AG09309 (cell line): ENCODE measurements at regions not wholly inside any gene's neighbourhood (a gene's known extent, or its start where the extent isn't known, plus 50 kb on each side); places are given as distances from the start of the nearest gene placed in this dataset.

Experiments used
- DNase-seq: peaks from one replicate; pipeline ENCODE4 v3.0.0-alpha.2; 2010; ENCODE audit warnings: low read depth
- H3K4me3 ChIP-seq: 2 replicates; pipeline ENCODE4 v1.5.1; 2011; ENCODE audit warnings: mild to moderate bottlenecking, low read depth, low read length, moderate library complexity; ENCODE audit not compliant: control insufficient read depth
- TF ChIP-seq, protein P1 (sequence below): IDR thresholded peaks from 2 replicates; pipeline ENCODE4 v1.5.1; 2011; ENCODE audit warnings: mild to moderate bottlenecking, low read depth, low read length, inconsistent platforms; ENCODE audit not compliant: insufficient read depth, control insufficient read depth; ENCODE audit errors: missing control alignments

DNA sequence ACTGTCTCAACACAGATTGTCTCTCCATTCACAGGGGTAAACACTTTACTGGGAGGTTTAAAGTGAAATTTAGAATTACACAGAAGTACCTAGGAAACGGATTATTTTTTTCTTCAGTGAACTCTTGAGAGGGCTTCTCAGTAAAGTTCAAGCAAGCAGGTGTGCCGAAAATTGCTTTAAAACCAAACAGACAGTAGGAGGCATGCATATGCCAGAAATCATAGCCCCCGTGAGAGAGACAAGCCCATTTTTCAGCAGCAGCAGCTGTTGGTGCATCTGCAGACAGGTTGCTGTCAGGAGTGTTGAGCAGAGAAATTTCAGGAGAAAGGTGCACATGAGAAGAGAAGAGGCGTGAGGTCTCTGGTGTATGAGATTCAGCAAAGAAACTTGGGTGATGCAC lies 2115.5 kb upstream of the CELF4 start:
- H3K4me3 ChIP-seq, result no peak overlapping the region
- no peak for DNase-seq
- TF ChIP-seq, protein P1, sequence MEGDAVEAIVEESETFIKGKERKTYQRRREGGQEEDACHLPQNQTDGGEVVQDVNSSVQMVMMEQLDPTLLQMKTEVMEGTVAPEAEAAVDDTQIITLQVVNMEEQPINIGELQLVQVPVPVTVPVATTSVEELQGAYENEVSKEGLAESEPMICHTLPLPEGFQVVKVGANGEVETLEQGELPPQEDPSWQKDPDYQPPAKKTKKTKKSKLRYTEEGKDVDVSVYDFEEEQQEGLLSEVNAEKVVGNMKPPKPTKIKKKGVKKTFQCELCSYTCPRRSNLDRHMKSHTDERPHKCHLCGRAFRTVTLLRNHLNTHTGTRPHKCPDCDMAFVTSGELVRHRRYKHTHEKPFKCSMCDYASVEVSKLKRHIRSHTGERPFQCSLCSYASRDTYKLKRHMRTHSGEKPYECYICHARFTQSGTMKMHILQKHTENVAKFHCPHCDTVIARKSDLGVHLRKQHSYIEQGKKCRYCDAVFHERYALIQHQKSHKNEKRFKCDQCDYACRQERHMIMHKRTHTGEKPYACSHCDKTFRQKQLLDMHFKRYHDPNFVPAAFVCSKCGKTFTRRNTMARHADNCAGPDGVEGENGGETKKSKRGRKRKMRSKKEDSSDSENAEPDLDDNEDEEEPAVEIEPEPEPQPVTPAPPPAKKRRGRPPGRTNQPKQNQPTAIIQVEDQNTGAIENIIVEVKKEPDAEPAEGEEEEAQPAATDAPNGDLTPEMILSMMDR, result no peak

DNA sequence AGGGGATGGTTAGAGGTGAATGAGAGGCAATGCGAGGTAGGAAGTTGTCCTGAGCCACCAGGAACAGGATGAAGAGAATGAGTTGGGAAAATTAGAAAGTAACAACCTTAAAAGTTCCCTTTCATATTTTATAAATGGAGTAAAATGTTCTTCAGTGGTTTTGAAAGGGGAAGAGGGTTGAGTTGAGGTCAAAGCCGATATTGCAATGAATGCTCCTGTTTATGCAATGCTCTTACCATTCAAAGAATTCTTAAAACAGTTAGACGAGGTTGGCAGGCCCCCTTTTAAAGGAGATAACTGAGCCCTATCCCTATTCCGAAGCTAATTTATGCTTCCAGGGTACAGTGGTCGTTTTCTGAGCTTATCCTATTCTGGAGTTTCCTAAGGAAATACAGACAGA lies 2110.3 kb upstream of the CELF4 start:
- no peak for DNase-seq
- TF ChIP-seq, protein P1, result no peak
- no peak overlapping the region for H3K4me3 ChIP-seq

DNA sequence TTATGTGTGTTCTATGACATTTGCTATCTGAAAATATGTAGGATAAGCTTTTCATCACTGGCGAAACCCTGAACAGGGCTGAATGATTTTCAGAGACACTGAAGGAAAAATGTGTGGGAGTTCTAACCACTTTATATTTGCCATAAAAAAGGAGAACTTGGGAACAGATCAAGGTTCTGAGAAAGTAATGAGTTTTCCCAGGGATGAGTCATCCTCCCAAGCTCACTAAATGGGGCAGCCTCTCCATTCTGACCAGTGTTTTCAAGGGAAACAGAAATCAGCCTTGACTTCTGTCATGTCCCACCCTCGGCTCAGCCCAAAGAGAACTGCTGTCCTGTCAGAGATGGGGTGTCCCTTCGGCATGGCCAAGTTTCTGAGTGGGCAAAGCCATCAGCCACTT lies 2109.8 kb upstream of the CELF4 start:
- H3K4me3 ChIP-seq, result no peak overlapping the region
- DNase-seq, result peak; percentile 29
- TF ChIP-seq, protein P1, result no peak

DNA sequence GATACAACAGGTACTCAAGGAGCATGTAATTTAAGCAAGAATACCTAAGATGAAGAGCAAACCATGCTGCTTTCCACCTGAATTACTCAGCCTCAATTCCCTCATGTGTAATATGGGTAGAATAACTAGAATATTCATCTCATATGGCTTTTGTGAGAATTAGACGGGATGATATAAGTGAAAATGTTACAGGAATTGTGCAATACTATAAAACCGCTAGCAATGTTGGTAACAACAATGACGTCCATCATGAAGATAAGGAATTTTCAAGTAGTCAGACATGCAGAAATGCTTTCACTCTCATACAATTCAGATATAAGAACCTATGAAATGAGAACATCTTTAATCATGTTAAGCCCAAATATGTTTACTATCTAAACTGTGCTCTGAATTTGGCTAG lies 2106.6 kb upstream of the CELF4 start:
- TF ChIP-seq, protein P1, result no peak
- no peak for DNase-seq

DNA sequence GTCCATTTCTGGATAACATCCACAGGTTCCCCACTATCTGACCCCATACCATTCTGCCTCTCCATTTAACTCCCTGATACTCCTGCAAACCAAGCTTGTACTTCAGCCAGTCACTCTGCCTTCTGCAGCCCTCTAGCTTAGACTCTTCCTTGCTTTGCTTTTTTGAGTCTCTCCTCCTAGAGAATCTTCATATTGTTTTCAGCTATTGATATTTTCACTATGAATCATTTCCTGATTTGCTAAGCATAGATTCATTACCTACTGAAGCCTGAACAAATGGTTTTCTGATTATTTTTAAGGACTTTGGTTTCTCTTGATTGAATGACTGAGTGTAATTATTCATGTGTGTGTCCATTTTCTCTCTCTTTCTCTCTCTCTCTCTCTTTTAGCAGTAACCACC lies 2102.3 kb upstream of the CELF4 start:
- no peak for DNase-seq
- TF ChIP-seq, protein P1, result no peak
- H3K4me3 ChIP-seq, result no peak overlapping the region

More for the DNA sequence above, 2106.6 kb upstream of the CELF4 start:
- H3K4me3 ChIP-seq, result no peak overlapping the region

DNA sequence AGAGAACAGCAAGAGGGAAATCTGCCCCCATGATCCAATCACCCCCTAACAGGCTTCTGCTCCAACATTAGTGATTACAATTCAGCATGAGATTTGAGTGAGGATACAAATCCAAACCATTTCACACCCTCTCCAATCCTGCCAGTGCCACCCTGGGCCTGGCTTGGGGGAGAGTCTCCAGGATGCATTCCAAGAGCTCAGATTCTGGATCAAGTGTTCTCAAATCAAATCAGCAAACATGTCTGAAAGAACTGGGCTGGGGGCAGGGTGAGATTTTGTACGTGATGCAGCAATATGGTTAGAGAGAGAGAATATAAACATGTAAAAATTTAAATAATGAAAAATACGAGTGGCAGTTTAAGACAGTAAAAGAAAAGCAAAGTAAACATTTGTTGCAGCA lies 2100.9 kb upstream of the CELF4 start:
- H3K4me3 ChIP-seq, result no peak overlapping the region
- DNase-seq, result no peak
- TF ChIP-seq, protein P1, result no peak

DNA sequence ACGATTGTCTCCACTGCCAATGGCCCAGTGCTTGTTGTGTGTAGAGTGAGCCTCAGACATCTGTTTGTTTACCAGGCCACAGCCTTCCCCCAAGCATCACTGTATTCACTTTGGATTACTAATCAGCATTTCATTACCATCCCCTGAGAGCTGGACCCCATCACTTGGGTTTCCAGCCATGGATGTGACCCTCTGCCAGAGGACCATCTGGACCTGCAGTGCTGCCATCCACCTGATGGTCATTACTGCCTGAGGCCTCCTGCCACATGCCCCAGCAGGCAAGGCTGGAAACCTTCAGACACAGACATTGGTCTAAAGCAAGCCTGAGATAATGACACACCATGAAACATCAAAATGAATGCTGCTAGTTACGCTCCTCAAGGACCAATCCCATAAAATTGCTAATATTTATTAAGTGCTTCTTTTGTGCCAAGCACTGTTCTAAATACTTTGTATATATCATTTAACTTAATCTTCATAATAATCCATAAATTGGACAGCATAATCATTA lies 2096.3 kb upstream of the CELF4 start:
- no peak for DNase-seq
- TF ChIP-seq, protein P1, result no peak
- H3K4me3 ChIP-seq, result no peak overlapping the region
